Adrenal gland (tissue), 5 donors: ENCODE measurements at regions not wholly inside any gene's neighbourhood (a gene's known extent, or its start where the extent isn't known, plus 50 kb on each side); places are given as distances from the start of the nearest gene placed in this dataset.

Experiments
- CTCF ChIP-seq, 6 experiments: fragments of 450-650 bp in 4 of 6; fragments of 200-600 bp in 2 of 6; sonication (generic) in 1 of 6; IDR thresholded peaks; 1 replicate in 5 of 6; 2 replicates in 1 of 6; pipeline versions ENCODE4 v1.5.1 to v1.8.0; 2016 to 2021; ENCODE audit warnings: antibody characterized with exemption in 6 of 6, mild to moderate bottlenecking in 2 of 6, moderate library complexity in 1 of 6
- POLR2A ChIP-seq, 2 donors: fragments of 450-650 bp; IDR thresholded peaks; one replicate each; pipeline ENCODE4 v1.6.1; 2017; ENCODE audit warnings: antibody characterized with exemption in 2 of 2, mild to moderate bottlenecking in 2 of 2, moderate library complexity in 1 of 2
- donor health status: DM: no; HTN: no; CAD: no.

GRCh38 chr1:8161546-8162105 lies 135.5 kb upstream of the ERRFI1 start:
- TF ChIP-seq CTCF (IDR thresholded peaks at IDR 0.05) (no peak), POLR2A (IDR thresholded peaks at IDR 0.05) (no peak)
